MCF 10A (cell line): ENCODE measurements at regions not wholly inside any gene's neighbourhood (a gene's known extent, or its start where the extent isn't known, plus 50 kb on each side); places are given as distances from the start of the nearest gene placed in this dataset.

ENCODE experiments used
- BruUV-seq: library from RNA; stranded (reverse); fragments of 400-500 nt; replicated peaks from 2 replicates; lab custom pipeline; 2021; lab: Mats Ljungman, UMichigan
- CTCF ChIA-PET: fragments of 300-600 bp; sonication (Branson Sonifier 250); formaldehyde crosslinking; extraction: SDS; loops from one replicate; lab custom pipeline; 2021; ENCODE audit warnings: antibody characterized with exemption, inconsistent platforms; lab: Yijun Ruan, JAX
- POLR2A ChIA-PET: fragments of 300-600, 350-650 bp; sonication (Branson Sonifier 250); formaldehyde crosslinking; extraction: SDS; loops from one replicate; lab custom pipeline; 2020; ENCODE audit warnings: antibody characterized with exemption, inconsistent platforms; lab: Yijun Ruan, JAX
- DNase-seq: peaks from one replicate; pipeline ENCODE4 v3.0.0-alpha.2; 2018; ENCODE audit not compliant: unreplicated experiment
- H3K27ac Mint-ChIP-seq: one replicate; pipeline ENCODE4 v1.8.0; 2022; ENCODE audit warnings: mild to moderate bottlenecking, low read depth, mixed read lengths; ENCODE audit not compliant: unreplicated experiment
- H3K27me3 Mint-ChIP-seq: one replicate; pipeline ENCODE4 v1.8.0; 2022; ENCODE audit warnings: mixed read lengths; ENCODE audit not compliant: insufficient read depth, unreplicated experiment
- H3K36me3 Mint-ChIP-seq: one replicate; pipeline ENCODE4 v1.8.0; 2022; ENCODE audit warnings: mild to moderate bottlenecking, moderate library complexity, mixed read lengths; ENCODE audit not compliant: insufficient read depth, unreplicated experiment
- H3K4me1 Mint-ChIP-seq: one replicate; pipeline ENCODE4 v1.8.0; 2022; ENCODE audit warnings: mixed read lengths; ENCODE audit not compliant: insufficient read depth, unreplicated experiment
- H3K4me3 Mint-ChIP-seq: one replicate; pipeline ENCODE4 v1.8.0; 2022; ENCODE audit warnings: mild to moderate bottlenecking, moderate library complexity, mixed read lengths; ENCODE audit not compliant: unreplicated experiment
- H3K9me3 Mint-ChIP-seq: one replicate; pipeline ENCODE4 v1.8.0; 2022; ENCODE audit warnings: mixed read lengths; ENCODE audit not compliant: unreplicated experiment
- intact Hi-C: fragments of 100-400 bp; cut with micrococcal nuclease; formaldehyde crosslinking; loops from 2 replicates; pipeline ENCODE4 v1.14.1; 2022
- TF ChIP-seq, protein P1 (sequence below): fragments of 200-600 bp; IDR thresholded peaks from one replicate; pipeline ENCODE4 v1.8.0; 2022; ENCODE audit warnings: antibody characterized with exemption, mild to moderate bottlenecking; ENCODE audit not compliant: unreplicated experiment

DNA sequence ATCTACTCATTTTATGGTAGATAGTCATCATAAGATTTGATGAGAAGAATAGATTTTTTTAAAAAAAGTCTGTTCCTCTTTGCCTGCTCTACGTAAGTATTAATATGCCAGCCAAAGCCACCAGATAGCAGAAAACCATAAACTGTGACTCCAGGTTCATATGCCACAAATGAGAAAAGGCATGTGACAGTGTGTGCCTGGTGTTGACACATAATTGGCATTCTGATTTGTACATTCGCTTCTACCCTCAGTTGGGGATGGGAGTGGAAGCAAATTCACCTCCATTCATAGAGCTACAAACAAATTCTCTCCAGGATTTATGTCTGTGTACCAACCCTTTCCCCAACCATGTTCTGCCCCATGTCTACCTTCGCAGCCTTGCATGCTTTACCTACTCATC lies 391.6 kb downstream of the PMP22 start:
- Mint-ChIP-seq H3K27ac (peak overlapping the region; percentile 78), H3K27me3 (no peaks in the 10 kb centered on the region), H3K36me3 (no peaks in the 10 kb centered on the region), H3K4me3 (no peak overlapping the region), H3K4me1 (peaks cover 13% of the 10 kb centered on the region), H3K9me3 (no peaks in the 10 kb centered on the region)
- no TSS peak for BruUV-seq
- ChIA-PET POLR2A (no interaction called here), CTCF (interaction anchor here (0.7 kb wide), 1 partner anchor 784 kb away, joined by 3 read pairs; no protein-coding TSS in a partner anchor)
- intact Hi-C loops = no loop called here
- no peak for DNase-seq
- TF ChIP-seq, protein P1, sequence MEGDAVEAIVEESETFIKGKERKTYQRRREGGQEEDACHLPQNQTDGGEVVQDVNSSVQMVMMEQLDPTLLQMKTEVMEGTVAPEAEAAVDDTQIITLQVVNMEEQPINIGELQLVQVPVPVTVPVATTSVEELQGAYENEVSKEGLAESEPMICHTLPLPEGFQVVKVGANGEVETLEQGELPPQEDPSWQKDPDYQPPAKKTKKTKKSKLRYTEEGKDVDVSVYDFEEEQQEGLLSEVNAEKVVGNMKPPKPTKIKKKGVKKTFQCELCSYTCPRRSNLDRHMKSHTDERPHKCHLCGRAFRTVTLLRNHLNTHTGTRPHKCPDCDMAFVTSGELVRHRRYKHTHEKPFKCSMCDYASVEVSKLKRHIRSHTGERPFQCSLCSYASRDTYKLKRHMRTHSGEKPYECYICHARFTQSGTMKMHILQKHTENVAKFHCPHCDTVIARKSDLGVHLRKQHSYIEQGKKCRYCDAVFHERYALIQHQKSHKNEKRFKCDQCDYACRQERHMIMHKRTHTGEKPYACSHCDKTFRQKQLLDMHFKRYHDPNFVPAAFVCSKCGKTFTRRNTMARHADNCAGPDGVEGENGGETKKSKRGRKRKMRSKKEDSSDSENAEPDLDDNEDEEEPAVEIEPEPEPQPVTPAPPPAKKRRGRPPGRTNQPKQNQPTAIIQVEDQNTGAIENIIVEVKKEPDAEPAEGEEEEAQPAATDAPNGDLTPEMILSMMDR = no peak

DNA sequence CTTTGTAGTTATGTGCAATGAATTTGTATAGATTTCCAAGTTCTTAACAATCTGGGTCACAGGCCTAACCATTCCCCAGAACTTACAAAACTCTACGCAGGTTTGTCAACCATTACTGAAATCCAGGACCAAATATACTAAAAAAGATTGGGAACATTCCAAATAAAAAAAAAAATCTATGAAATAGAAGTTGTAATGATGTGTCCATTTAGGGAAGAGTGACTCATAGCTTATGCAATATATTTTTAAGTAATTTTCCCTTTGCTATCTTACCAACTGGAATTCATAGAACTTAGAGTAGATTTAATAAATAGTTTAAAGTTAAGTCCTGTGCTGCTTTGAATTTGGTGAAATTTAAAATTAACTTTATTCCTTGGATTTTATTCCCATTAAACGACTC lies 393.2 kb downstream of the PMP22 start:
- TF ChIP-seq, protein P1 = no peak
- H3K4me3 Mint-ChIP-seq = no peak overlapping the region
- POLR2A ChIA-PET = interaction anchor here (0.5 to 1.5 kb wide), 3 partner anchors 26 to 1070 kb away, joined by 3 to 4 read pairs (median 3); no protein-coding TSS in a partner anchor

DNA sequence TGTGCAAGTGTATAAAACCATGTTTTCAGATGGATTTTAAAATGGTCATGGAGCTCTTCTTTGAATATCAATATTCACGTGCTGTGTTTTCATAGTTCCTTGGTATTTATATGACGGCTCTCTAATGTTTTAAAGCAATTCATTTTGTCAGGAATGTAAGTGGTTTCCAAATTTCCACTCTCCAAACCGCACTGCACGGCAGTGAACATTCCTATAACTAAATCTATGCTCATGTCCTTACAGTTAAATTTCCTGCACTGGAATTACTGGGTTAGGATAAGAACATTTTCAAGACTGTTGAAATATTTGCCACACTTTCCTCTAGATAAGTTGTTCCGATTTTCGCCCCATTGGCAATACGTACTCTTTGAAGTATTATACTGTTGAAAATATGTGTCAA lies 398.9 kb downstream of the PMP22 start:
- no peak for DNase-seq
- POLR2A ChIA-PET = no interaction called here
- no peak overlapping the region for H3K27ac Mint-ChIP-seq
- intact Hi-C loops = no loop called here
- no peaks in the 10 kb centered on the region for H3K9me3 Mint-ChIP-seq
- H3K36me3 Mint-ChIP-seq = no peaks in the 10 kb centered on the region
- no peaks in the 10 kb centered on the region for H3K27me3 Mint-ChIP-seq
- no peaks in the 10 kb centered on the region for H3K4me1 Mint-ChIP-seq
- CTCF ChIA-PET = no interaction called here
- TF ChIP-seq, protein P1 = no peak
- no TSS peak for BruUV-seq
- no peak overlapping the region for H3K4me3 Mint-ChIP-seq

More for the DNA sequence above, 393.2 kb downstream of the PMP22 start:
- BruUV-seq = no TSS peak
- H3K27me3 Mint-ChIP-seq = no peaks in the 10 kb centered on the region
- CTCF ChIA-PET = interaction anchor here (0.7 kb wide), 1 partner anchor 392 kb away, joined by 3 read pairs; no protein-coding TSS in a partner anchor
- DNase-seq = peak; percentile 53
- no peaks in the 10 kb centered on the region for H3K36me3 Mint-ChIP-seq
- peaks cover 13% of the 10 kb centered on the region for H3K4me1 Mint-ChIP-seq
- no peaks in the 10 kb centered on the region for H3K9me3 Mint-ChIP-seq
- H3K27ac Mint-ChIP-seq = no peak overlapping the region
- intact Hi-C loops = no loop called here

DNA sequence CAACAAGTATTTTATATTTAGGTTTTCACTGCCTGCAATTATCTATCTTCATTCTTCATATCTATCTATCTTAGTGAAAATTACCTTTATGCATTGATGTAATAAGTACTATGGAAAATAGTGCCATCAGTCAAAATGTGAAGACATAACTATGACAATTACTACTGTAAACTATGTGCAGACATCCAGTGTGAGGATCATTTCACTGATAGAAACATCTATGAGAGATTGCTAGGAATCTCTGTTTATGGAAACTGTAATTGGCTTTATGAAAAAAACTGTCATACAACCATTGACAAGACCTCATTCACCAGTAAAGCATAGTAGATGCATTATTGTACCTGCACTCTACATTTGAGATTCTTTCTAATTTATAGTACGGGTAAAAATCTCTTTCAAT lies 401.0 kb downstream of the PMP22 start:
- intact Hi-C loops = no loop called here
- CTCF ChIA-PET = no interaction called here
- Mint-ChIP-seq H3K27me3 (no peaks in the 10 kb centered on the region), H3K4me3 (no peak overlapping the region), H3K27ac (no peak overlapping the region), H3K36me3 (no peaks in the 10 kb centered on the region), H3K4me1 (no peaks in the 10 kb centered on the region), H3K9me3 (no peaks in the 10 kb centered on the region)
- TF ChIP-seq, protein P1 = no peak
- no TSS peak for BruUV-seq
- POLR2A ChIA-PET = interaction anchor here (0.6 kb wide), 1 partner anchor 189 kb away, joined by 3 read pairs; no protein-coding TSS in a partner anchor
- DNase-seq = no peak
